A673 (cell line): ENCODE measurements at regions not wholly inside any gene's neighbourhood (a gene's known extent, or its start where the extent isn't known, plus 50 kb on each side); places are given as distances from the start of the nearest gene placed in this dataset.

ENCODE experiments used
- CTCF ChIP-seq: fragments of 300-800, 200-600 bp; sonication (generic); conservative IDR thresholded peaks from 2 replicates; pipeline ENCODE4 v1.5.1; 2017; ENCODE audit warnings: low read depth, mild to moderate bottlenecking, antibody characterized with exemption, low read length, moderate library complexity, mixed read lengths
- EZH2 ChIP-seq: fragments of 200-600 bp; sonication (generic); IDR thresholded peaks from 2 replicates; pipeline ENCODE4 v1.6.1; 2017; ENCODE audit warnings: borderline replicate concordance, low read depth, mild to moderate bottlenecking, mixed read lengths, antibody characterized with exemption, low read length; ENCODE audit not compliant: poor library complexity, severe bottlenecking

DNA sequence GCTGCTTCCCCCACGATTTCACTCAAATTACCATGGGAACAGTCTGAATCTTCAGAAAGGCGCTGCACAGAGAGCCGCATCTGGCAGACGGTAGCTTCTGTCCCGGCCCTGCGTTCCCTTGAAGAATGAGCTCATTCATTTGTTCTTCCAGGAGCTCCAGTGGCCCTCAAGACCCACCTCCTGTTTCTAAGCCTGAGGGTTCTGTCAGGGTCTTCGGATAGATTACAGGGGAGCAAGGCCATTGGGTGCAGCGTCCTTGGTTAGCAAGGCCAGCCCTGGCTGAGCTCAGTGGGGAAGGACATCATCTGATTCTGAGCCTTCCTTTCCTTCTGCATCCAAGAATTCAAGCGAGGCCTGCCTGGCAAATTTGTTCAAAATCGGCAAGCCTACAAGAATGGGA is 111.9 kb downstream of the PDCL3 start:
- TF ChIP-seq CTCF: no peak
- TF ChIP-seq EZH2: no peak
